ENCODE measurements at regions not wholly inside any gene's neighbourhood (a gene's known extent, or its start where the extent isn't known, plus 50 kb on each side); places are given as distances from the start of the nearest gene placed in this dataset.

DNA sequence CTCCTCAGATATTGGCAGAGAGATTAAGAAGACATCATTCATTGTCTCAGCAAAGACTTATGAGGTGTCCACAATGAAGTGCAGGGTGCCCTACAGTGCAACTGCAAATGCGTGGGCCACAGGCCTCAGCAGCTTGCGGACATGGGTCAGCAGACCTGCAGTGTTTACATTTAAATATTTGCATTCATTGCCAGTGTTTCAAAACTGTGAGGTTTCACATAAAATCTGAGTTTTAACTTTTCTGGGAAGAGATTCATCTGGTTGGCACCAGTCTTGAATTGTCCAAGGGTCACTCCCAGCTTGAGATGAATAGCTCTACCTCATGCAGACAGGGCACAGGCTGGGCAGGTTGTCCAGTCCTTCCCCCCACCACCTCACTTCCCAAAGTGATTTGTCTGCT is 286.8 kb upstream of the DUSP10 start:
- no peak for TF ChIP-seq SP1 (IDR thresholded peaks at IDR 0.05)
- no peak for TF ChIP-seq L3MBTL2 (conservative IDR thresholded peaks at IDR 0.05)
- no peak for TF ChIP-seq ARNT (IDR thresholded peaks at IDR 0.05)
- TF ChIP-seq FOXM1 (IDR thresholded peaks at IDR 0.05; ENCODE audit: borderline replicate concordance), result no peak
- TF ChIP-seq FOXK2 (IDR thresholded peaks at IDR 0.05), result no peak
- TF ChIP-seq FOXA1 (IDR thresholded peaks at IDR 0.05), result no peak
- TF ChIP-seq CTBP1 (IDR thresholded peaks at IDR 0.05; ENCODE audit: borderline replicate concordance), result no peak
- no peak for TF ChIP-seq ZNF384 (IDR thresholded peaks at IDR 0.05)
- TF ChIP-seq LEF1 (IDR thresholded peaks at IDR 0.05; ENCODE audit: borderline replicate concordance), result no peak
- no peak for TF ChIP-seq BHLHE40 (IDR thresholded peaks at IDR 0.05; ENCODE audit: borderline replicate concordance)
- TF ChIP-seq TARDBP (IDR thresholded peaks at IDR 0.05), result no peak
- no peak for TF ChIP-seq NFRKB (IDR thresholded peaks at IDR 0.05)
- no peak for TF ChIP-seq ELF4 (IDR thresholded peaks at IDR 0.05)
